Transverse colon (tissue), 4 donors: ENCODE measurements at regions not wholly inside any gene's neighbourhood (a gene's known extent, or its start where the extent isn't known, plus 50 kb on each side); places are given as distances from the start of the nearest gene placed in this dataset.

ENCODE experiments used
- DNase-seq: peaks from one replicate; pipeline ENCODE4 v3.0.0-alpha.2; 2019
- H3K27ac ChIP-seq, 4 donors: fragments of 200-600 bp; sonication (generic); 2 replicates each; pipeline ENCODE4 v1.5.1; 2016 to 2018; ENCODE audit warnings: inconsistent platforms in 4 of 4
- H3K27me3 ChIP-seq: fragments of 200-600 bp; sonication (generic); 2 replicates; pipeline ENCODE4 v1.5.1; 2017; ENCODE audit warnings: inconsistent platforms
- H3K36me3 ChIP-seq, 4 donors: fragments of 200-600 bp; sonication (generic); 2 replicates each; pipeline ENCODE4 v1.5.1; 2017 to 2019; ENCODE audit warnings: inconsistent platforms in 4 of 4
- H3K4me1 ChIP-seq, 4 donors: fragments of 200-600 bp; sonication (generic); 2 replicates each; pipeline ENCODE4 v1.5.1; 2017 to 2020; ENCODE audit warnings: inconsistent platforms in 4 of 4
- H3K4me3 ChIP-seq, 4 donors: fragments of 200-600 bp; sonication (generic); 1 replicate in 1 of 4; 2 replicates in 3 of 4; pipeline versions ENCODE4 v1.5.1 to v1.6.1; 2017 to 2019; ENCODE audit warnings: inconsistent platforms in 4 of 4
- H3K9me3 ChIP-seq, 2 donors: fragments of 200-600 bp; sonication (generic); 2 replicates each; pipeline ENCODE4 v1.5.1; 2017 to 2019; ENCODE audit warnings: inconsistent platforms in 2 of 2
- CTCF ChIP-seq, 5 experiments: fragments of 200-600 bp in 3 of 5; fragments of 450-650 bp in 2 of 5; sonication (generic) in 3 of 5; IDR thresholded peaks; 1 replicate in 2 of 5; 2 replicates in 3 of 5; pipeline ENCODE4 v1.5.1; 2016 to 2017; ENCODE audit warnings: antibody characterized with exemption in 5 of 5, inconsistent platforms in 3 of 5, mild to moderate bottlenecking in 2 of 5, moderate library complexity in 1 of 5
- EP300 ChIP-seq: sonication (generic); formaldehyde crosslinking; IDR thresholded peaks from one replicate; pipeline ENCODE4 v1.6.1; 2017; ENCODE audit warnings: antibody characterized with exemption, low read depth
- POLR2A ChIP-seq: fragments of 450-650 bp; IDR thresholded peaks from one replicate; pipeline ENCODE4 v1.6.1; 2016; ENCODE audit warnings: antibody characterized with exemption, mild to moderate bottlenecking, moderate library complexity
- POLR2AphosphoS5 ChIP-seq, 3 donors: sonication (generic); formaldehyde crosslinking; IDR thresholded peaks; one replicate each; pipeline ENCODE4 v1.6.1; 2016; ENCODE audit warnings: antibody characterized with exemption in 3 of 3
- WGBS, 2 donors: methylation state at CpG; one replicate each; pipeline ENCODE4 v1.1.5; 2018; ENCODE audit warnings: low coverage in 1 of 2; 5-methylcytosine and 5-hydroxymethylcytosine counted together
- in situ Hi-C, 4 donors: fragments of 200-750 bp; cut with MboI; loops; one replicate each; pipeline versions ENCODE4 v1.15.0 to v1.15.1; 2017; ENCODE audit warnings: low sequenced_read_pairs in 3 of 4, low pct_ligation_motif_present in 1 of 4, low pct_unique_long_range_greater_than_20kb in 1 of 4
- intact Hi-C: fragments of 100-400 bp; cut with DNase I; formaldehyde crosslinking; loops from one replicate; pipeline ENCODE4 v1.15.1; 2023; ENCODE audit warnings: low total_unique reads

DNA sequence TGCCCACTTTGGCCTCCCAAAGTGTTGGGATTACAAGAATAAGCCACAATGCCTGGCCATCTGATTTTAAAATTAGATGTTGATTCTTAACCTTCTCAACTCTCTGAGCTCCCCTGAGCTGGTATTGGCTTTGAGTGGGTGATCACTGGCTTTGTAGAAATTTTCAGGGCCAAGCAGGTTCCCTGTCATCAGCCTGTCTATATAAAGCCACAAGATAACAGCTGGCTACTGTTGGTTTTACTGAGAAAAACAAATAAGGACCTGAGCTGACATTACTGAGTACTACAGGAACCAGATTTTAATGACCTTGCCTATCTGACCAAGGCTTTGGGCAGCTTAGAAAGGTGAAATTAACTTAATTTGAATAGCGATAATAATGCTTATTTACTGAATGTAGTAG lies 153.6 kb downstream of the MSX2 start:
- no peak for TF ChIP-seq CTCF (IDR thresholded peaks at IDR 0.05)
- TF ChIP-seq EP300, result no peak
- no peak for TF ChIP-seq POLR2AphosphoS5 (IDR thresholded peaks at IDR 0.05)
- no peak overlapping the region for H3K4me3 ChIP-seq
- no peaks in the 10 kb centered on the region for H3K27me3 ChIP-seq
- in situ Hi-C loops, result no loop called here
- no peaks in the 10 kb centered on the region for H3K4me1 ChIP-seq
- DNase-seq, result no peak
- H3K27ac ChIP-seq, result no peak overlapping the region
- H3K9me3 ChIP-seq, result no peaks in the 10 kb centered on the region
- H3K36me3 ChIP-seq, result no peaks in the 10 kb centered on the region
- WGBS, 2 donors, result 82 to 93% methylated on average over 1 of the region's 1 CpG
- intact Hi-C loops, result no loop called here

GRCh38 chr5:174872271-174872670 lies 147.9 kb downstream of the MSX2 start:
- no peak for DNase-seq
- Histone ChIP-seq H3K4me3 (no peak overlapping the region), H3K36me3 (no peaks in the 10 kb centered on the region), H3K27ac (no peak overlapping the region), H3K4me1 (no peaks in the 10 kb centered on the region), H3K9me3 (no peaks in the 10 kb centered on the region), H3K27me3 (no peaks in the 10 kb centered on the region)
- intact Hi-C loops, result no loop called here
- 64% methylated on average over 1 of the region's 1 CpG; no CpG with 5 or more reads in 1 of the 2 donors for WGBS, 2 donors
- no peak for TF ChIP-seq POLR2A
- TF ChIP-seq CTCF (IDR thresholded peaks at IDR 0.05), result no peak
- no peak for TF ChIP-seq POLR2AphosphoS5 (IDR thresholded peaks at IDR 0.05)
- no peak for TF ChIP-seq EP300
- in situ Hi-C loops, result no loop called here

DNA sequence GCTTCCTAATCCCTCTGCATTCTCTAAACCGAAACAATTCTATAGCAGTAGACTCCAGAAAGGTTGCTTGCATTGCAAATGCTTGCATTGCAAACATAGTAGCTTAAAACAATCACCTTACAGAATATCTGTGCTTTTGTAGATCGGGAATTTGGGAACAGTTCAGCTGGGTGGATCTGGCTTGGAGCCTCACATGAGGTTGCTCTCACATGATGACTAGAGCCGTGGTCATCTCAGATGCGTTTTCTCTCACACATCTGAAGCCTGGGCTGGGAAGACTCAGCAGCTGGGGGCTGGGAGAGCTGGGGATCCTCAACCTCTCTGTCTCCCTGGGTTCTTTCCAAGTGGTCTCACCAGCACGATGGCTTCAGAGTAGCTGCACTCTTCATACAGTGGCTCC lies 127.8 kb downstream of the MSX2 start:
- in situ Hi-C loops (no loop called here), intact Hi-C loops (no loop called here)
- H3K27ac ChIP-seq, result no peak overlapping the region
- H3K4me1 ChIP-seq, result no peaks in the 10 kb centered on the region
- H3K36me3 ChIP-seq, result no peaks in the 10 kb centered on the region
- no peak overlapping the region for H3K4me3 ChIP-seq
- TF ChIP-seq EP300 (no peak), CTCF (IDR thresholded peaks at IDR 0.05) (no peak), POLR2A (no peak)
- 45 to 67% methylated on average over 2 to 5 of the region's 5 CpGs for WGBS, 2 donors
- DNase-seq, result no peak
- H3K27me3 ChIP-seq, result no peaks in the 10 kb centered on the region
- H3K9me3 ChIP-seq, result no peaks in the 10 kb centered on the region

- H3K36me3 ChIP-seq, result no peaks in the 10 kb centered on the region
- H3K27me3 ChIP-seq, result no peaks in the 10 kb centered on the region
- H3K4me3 ChIP-seq, result no peak overlapping the region
- TF ChIP-seq CTCF (IDR thresholded peaks at IDR 0.05) (no peak), EP300 (no peak), POLR2AphosphoS5 (IDR thresholded peaks at IDR 0.05) (no peak), POLR2A (no peak)
- H3K4me1 ChIP-seq, result no peaks in the 10 kb centered on the region
- in situ Hi-C loops, result no loop called here
- intact Hi-C loops, result no loop called here
- H3K9me3 ChIP-seq, result no peaks in the 10 kb centered on the region
- WGBS, 2 donors, result 17 to 69% methylated on average over 2 to 4 of the region's 4 CpGs
- DNase-seq, result no peak
- no peak overlapping the region for H3K27ac ChIP-seq
These were observed 126.3 kb downstream of the MSX2 start for GRCh38 chr5:174850565-174851169.
